ENCODE measurements at regions not wholly inside any gene's neighbourhood (a gene's known extent, or its start where the extent isn't known, plus 50 kb on each side); places are given as distances from the start of the nearest gene placed in this dataset.
"Not testable (repeated sequence)": the region's sequence is repeated elsewhere in the genome, so short reads cannot be mapped to it uniquely, and the experiment has no call there.

DNA sequence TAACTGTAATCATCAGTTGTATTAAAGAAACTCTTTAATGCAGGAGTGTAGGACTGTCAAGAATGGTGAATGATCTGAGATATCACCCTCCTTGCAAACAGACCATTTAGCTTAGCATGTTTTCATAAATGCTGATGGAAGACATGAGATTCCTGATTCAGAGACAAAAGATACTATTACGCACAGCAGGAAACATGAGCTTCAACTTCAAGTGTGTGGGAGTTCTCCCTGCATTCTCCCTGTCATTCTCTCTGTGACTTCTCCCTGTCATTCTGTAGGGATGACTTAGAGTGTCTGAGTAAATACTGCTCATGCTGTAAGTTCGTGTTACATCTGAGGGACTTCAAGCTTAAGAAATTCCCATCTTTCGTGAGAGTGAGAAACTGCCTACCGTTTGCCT is 866.0 kb upstream of the PRKX start:
- intact Hi-C loops (cut with DNase I), result no loop called here
- ATAC-seq (ENCODE audit: low FRiP score), result no peak
- no peaks in the 10 kb centered on the region for H3K9me3 ChIP-seq (ENCODE audit: control insufficient read depth, low read length)
- 62 to 71% methylated on average over 4 of the region's 4 CpGs for WGBS, 2 donors
- H3K27ac ChIP-seq (ENCODE audit: low read depth in 1 of 2, low read length in 2 of 2), result no peak overlapping the region
- no peak for DNase-seq
- no peaks in the 10 kb centered on the region for H3K4me1 ChIP-seq (ENCODE audit: control insufficient read depth in 1 of 2, insufficient read depth in 2 of 2, low read length in 2 of 2)
- no peaks in the 10 kb centered on the region for H3K36me3 ChIP-seq (ENCODE audit: control insufficient read depth in 1 of 2, insufficient read depth in 2 of 2, low read length in 1 of 2)
- H3K4me3 ChIP-seq (ENCODE audit: low read length in 2 of 2), result no peak overlapping the region
- no peaks in the 10 kb centered on the region for H3K27me3 ChIP-seq (ENCODE audit: control insufficient read depth in 1 of 2, insufficient read depth in 2 of 2, low read length in 1 of 2)

DNA sequence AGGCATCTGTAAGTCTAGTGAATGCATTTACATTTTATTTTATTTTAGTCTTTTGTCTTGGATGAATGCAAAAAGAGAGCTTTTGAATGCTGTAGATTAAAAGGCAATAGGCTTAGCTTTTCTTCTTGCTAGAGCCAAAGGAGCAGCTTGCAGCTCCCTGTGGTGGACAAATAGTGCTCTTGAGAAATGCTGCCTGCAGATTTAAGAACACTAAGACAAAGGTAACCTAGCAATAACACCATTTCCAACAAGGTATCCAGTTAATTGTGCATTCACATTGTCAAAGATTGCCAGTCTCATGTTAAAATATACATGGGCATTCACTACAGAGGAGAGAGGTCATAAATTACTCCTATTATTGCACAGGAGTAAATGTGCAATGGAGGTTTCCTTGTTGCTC is 859.2 kb upstream of the PRKX start:
- no peak overlapping the region for H3K4me3 ChIP-seq (ENCODE audit: low read length in 2 of 2)
- no peaks in the 10 kb centered on the region for H3K9me3 ChIP-seq (ENCODE audit: control insufficient read depth, low read length)
- intact Hi-C loops (cut with DNase I), result no loop called here
- H3K4me1 ChIP-seq (ENCODE audit: control insufficient read depth in 1 of 2, insufficient read depth in 2 of 2, low read length in 2 of 2), result no peaks in the 10 kb centered on the region
- no peaks in the 10 kb centered on the region for H3K36me3 ChIP-seq (ENCODE audit: control insufficient read depth in 1 of 2, insufficient read depth in 2 of 2, low read length in 1 of 2)
- ATAC-seq (ENCODE audit: low FRiP score) (no peak), DNase-seq (no peak)
- no peaks in the 10 kb centered on the region for H3K27me3 ChIP-seq (ENCODE audit: control insufficient read depth in 1 of 2, insufficient read depth in 2 of 2, low read length in 1 of 2)
- no peak overlapping the region for H3K27ac ChIP-seq (ENCODE audit: low read depth in 1 of 2, low read length in 2 of 2)

DNA sequence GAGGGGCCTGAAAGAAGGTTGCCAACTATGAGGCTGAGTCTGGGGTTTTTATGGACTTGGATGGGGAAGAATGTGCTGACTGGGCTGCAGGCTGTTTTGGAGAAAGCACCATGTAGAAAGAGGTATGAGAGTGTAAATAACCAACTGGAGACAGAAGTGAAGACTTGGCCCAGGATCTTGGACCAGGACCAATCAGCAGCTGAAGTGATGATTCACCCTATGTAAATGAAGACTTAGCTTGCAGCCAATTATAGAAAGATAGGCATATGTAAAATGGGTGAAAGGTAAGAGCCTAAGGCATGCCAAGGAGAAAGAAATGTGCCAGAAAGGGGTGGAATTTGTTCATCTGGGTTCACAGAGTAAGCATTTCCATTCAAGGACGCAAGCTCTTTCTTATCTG is 856.7 kb upstream of the PRKX start:
- WGBS, 2 donors, result 66 to 83% methylated on average over 1 of the region's 1 CpG

DNA sequence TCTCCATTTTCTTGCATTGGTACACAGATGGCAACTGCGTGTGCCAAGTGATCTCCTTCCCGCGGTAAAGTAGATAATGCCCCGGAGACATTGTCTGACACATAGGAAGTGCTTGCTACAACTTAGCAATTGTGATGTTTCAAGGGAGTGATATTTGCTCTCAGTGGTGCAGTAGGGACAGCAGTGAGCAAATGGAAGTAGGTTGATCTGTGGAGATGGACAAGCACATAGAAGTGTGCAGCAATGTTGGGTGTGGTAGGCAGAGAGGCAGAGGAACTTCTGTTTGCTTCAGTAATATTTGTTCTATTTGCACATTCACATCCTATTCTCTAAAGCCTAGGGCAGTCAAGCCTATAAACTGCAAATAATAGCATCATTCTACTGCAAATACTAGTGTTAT is 846.7 kb upstream of the PRKX start:
- no peak overlapping the region for H3K27ac ChIP-seq (ENCODE audit: low read depth in 1 of 2, low read length in 2 of 2)
- H3K4me3 ChIP-seq (ENCODE audit: low read length in 2 of 2), result no peak overlapping the region
- H3K36me3 ChIP-seq (ENCODE audit: control insufficient read depth in 1 of 2, insufficient read depth in 2 of 2, low read length in 1 of 2), result no peaks in the 10 kb centered on the region
- no peak for ATAC-seq (ENCODE audit: low FRiP score)
- intact Hi-C loops (cut with DNase I), result no loop called here
- WGBS, 2 donors, result 86 to 87% methylated on average over 4 of the region's 4 CpGs
- H3K9me3 ChIP-seq (ENCODE audit: control insufficient read depth, low read length), result no peaks in the 10 kb centered on the region
- no peaks in the 10 kb centered on the region for H3K27me3 ChIP-seq (ENCODE audit: control insufficient read depth in 1 of 2, insufficient read depth in 2 of 2, low read length in 1 of 2)
- no peaks in the 10 kb centered on the region for H3K4me1 ChIP-seq (ENCODE audit: control insufficient read depth in 1 of 2, insufficient read depth in 2 of 2, low read length in 2 of 2)
- DNase-seq, result no peak

More for the DNA sequence above, 856.7 kb upstream of the PRKX start:
- ATAC-seq (ENCODE audit: low FRiP score) (no peak), DNase-seq (no peak)
- H3K27ac ChIP-seq (ENCODE audit: low read depth in 1 of 2, low read length in 2 of 2), result no peak overlapping the region
- intact Hi-C loops (cut with DNase I), result no loop called here
- no peaks in the 10 kb centered on the region for H3K9me3 ChIP-seq (ENCODE audit: control insufficient read depth, low read length)
- no peaks in the 10 kb centered on the region for H3K36me3 ChIP-seq (ENCODE audit: control insufficient read depth in 1 of 2, insufficient read depth in 2 of 2, low read length in 1 of 2)
- no peak overlapping the region for H3K4me3 ChIP-seq (ENCODE audit: low read length in 2 of 2)
- no peaks in the 10 kb centered on the region for H3K4me1 ChIP-seq (ENCODE audit: control insufficient read depth in 1 of 2, insufficient read depth in 2 of 2, low read length in 2 of 2)
- no peaks in the 10 kb centered on the region for H3K27me3 ChIP-seq (ENCODE audit: control insufficient read depth in 1 of 2, insufficient read depth in 2 of 2, low read length in 1 of 2)

DNA sequence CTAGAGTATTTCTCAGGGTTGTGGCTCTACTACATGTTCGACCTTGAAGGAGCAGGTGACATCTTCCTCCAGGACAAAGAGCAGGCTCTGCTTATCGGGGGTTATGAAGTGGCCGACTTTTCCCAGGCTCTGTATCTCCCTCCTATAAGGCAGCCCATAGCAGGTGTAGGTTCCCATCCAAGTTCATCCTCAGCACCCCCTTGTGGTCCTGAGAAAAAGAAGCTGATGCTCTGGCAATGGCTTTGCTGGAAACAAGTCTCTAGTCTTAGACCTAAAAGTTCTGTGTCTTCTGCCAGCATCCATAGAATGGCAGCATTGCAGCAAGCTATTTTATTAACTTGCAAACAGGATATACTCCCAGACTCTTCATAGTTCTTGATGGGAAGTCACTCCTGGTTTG is 836.6 kb upstream of the PRKX start:
- no peak for DNase-seq

DNA sequence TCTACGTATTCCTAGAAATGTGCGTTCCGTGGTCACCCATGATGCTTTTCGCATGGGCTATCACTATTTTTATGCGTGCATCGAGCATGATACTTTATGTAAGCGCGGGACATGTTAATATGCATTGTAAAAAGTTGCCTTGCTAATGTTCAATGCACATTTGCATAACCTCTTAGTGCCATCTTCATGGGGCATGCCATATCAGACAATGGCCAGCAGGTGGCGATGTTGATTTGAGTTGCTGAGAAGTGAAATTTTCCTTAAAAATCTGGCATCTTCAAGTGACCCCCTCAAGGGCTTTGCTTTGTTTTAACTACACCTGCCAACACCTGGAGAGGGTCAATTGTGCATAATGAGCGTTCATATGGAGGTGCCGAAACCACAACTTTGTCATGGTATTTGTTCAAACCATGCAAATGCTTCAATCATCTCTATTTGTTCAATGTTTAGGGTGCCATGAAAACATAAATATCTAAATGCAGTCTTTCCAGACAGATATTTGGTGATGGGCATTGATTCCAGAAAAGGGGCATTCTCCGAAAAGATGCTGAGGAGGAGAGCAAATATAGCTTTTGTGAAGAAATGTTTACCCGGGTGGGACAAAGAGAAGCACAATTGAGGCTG is 833.9 kb upstream of the PRKX start:
- ATAC-seq (ENCODE audit: low FRiP score), result no peak
- H3K9me3 ChIP-seq (ENCODE audit: control insufficient read depth, low read length), result no peaks in the 10 kb centered on the region
- H3K27ac ChIP-seq (ENCODE audit: low read depth in 1 of 2, low read length in 2 of 2), result no peak overlapping the region
- DNase-seq, result peak; percentile 53 to 70
- no peaks in the 10 kb centered on the region for H3K36me3 ChIP-seq (ENCODE audit: control insufficient read depth in 1 of 2, insufficient read depth in 2 of 2, low read length in 1 of 2)
- no peak overlapping the region for H3K4me3 ChIP-seq (ENCODE audit: low read length in 2 of 2)
- H3K4me1 ChIP-seq (ENCODE audit: control insufficient read depth in 1 of 2, insufficient read depth in 2 of 2, low read length in 2 of 2), result no peaks in the 10 kb centered on the region
- no peaks in the 10 kb centered on the region for H3K27me3 ChIP-seq (ENCODE audit: control insufficient read depth in 1 of 2, insufficient read depth in 2 of 2, low read length in 1 of 2)
- intact Hi-C loops (cut with DNase I), result loop anchor here in 1 of 2 donors (2.0 to 5.0 kb wide), 2 partner anchors 565 to 590 kb away; no protein-coding TSS in a partner anchor
- WGBS, 2 donors, result 42 to 44% methylated on average over 13 of the region's 13 CpGs

More for the DNA sequence above, 836.6 kb upstream of the PRKX start:
- Histone ChIP-seq H3K27me3 (ENCODE audit: control insufficient read depth in 1 of 2, insufficient read depth in 2 of 2, low read length in 1 of 2) (no peaks in the 10 kb centered on the region), H3K27ac (ENCODE audit: low read depth in 1 of 2, low read length in 2 of 2) (no peak overlapping the region), H3K4me1 (ENCODE audit: control insufficient read depth in 1 of 2, insufficient read depth in 2 of 2, low read length in 2 of 2) (no peaks in the 10 kb centered on the region), H3K9me3 (ENCODE audit: control insufficient read depth, low read length) (no peaks in the 10 kb centered on the region), H3K36me3 (ENCODE audit: control insufficient read depth in 1 of 2, insufficient read depth in 2 of 2, low read length in 1 of 2) (no peaks in the 10 kb centered on the region), H3K4me3 (ENCODE audit: low read length in 2 of 2) (no peak overlapping the region)
- intact Hi-C loops (cut with DNase I), result loop anchor here in 1 of 2 donors (10.0 kb wide), 1 partner anchor 565 kb away; no protein-coding TSS in a partner anchor
- no peak for ATAC-seq (ENCODE audit: low FRiP score)
- 67 to 71% methylated on average over 3 of the region's 3 CpGs for WGBS, 2 donors

DNA sequence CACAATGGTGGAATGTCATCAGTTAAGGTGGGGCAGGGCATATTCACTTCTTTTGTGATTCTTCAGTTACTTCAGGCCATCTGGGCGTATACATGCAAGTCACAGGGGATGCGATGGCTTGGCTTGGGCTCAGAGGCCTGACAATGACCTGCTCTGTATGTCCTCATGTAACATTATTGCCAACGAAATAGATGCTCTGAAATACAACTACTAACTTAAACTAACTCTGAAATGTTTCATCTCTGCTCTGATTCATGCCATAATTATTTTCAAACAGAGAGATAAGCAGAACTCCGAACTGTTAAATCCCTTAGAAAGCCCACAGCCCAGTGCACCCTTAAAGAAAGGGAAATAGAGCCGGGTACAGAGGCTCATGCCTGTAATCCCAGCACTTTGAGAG is 832.7 kb upstream of the PRKX start:
- H3K4me3 ChIP-seq (ENCODE audit: low read length in 2 of 2); H3K27me3 ChIP-seq (ENCODE audit: control insufficient read depth in 1 of 2, insufficient read depth in 2 of 2, low read length in 1 of 2); DNase-seq; H3K9me3 ChIP-seq (ENCODE audit: control insufficient read depth, low read length); H3K4me1 ChIP-seq (ENCODE audit: control insufficient read depth in 1 of 2, insufficient read depth in 2 of 2, low read length in 2 of 2); H3K27ac ChIP-seq (ENCODE audit: low read depth in 1 of 2, low read length in 2 of 2); H3K36me3 ChIP-seq (ENCODE audit: control insufficient read depth in 1 of 2, insufficient read depth in 2 of 2, low read length in 1 of 2); ATAC-seq (ENCODE audit: low FRiP score): not testable (repeated sequence)
- 70 to 72% methylated on average over 5 of the region's 5 CpGs for WGBS, 2 donors
- intact Hi-C loops (cut with DNase I), result loop anchor here in 1 of 2 donors (2.0 to 5.0 kb wide), 2 partner anchors 567 to 589 kb away; no protein-coding TSS in a partner anchor

DNA sequence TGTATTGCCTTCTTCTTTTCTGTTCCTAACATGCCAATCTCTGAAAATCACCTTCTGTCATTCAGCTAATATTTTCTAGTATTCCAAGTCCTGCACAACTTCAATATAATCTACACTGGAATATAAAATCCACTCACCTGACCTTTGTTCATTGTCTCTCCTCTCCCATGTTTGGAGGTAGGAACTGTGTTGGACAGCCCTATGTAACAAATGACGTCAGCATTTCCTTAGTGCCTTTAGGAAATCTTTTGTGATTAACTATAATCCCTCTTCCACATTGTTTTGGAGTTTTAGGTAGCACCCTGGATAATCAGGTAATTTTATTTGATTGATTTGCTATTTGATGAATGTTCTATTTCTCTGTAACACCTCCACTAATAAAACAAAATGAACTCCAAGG is 814.8 kb upstream of the PRKX start:
- 74 to 89% methylated on average over 1 of the region's 1 CpG for WGBS, 2 donors
- H3K9me3 ChIP-seq (ENCODE audit: control insufficient read depth, low read length), result no peaks in the 10 kb centered on the region
- intact Hi-C loops (cut with DNase I), result no loop called here

DNA sequence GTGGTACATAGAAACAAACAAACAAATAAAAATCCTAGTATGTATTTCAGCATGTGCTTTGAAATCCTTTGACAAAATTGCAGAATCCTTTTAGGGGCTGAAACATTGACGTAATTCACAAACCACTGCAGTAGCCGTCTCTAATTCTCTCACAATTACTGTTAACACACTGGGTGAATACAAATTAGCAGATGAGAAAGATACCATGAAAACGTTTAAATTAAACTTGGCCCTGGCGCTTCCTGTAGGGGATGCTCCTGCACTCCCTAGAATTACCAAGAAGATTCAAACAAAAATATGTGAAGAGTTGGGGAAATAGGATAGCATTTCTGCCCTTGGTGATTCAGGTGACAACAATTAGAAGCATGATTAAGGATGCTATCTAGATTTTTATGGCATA is 772.5 kb upstream of the PRKX start:
- H3K27ac ChIP-seq (ENCODE audit: low read depth in 1 of 2, low read length in 2 of 2), result no peak overlapping the region
- no peak for ATAC-seq (ENCODE audit: low FRiP score)
- no peaks in the 10 kb centered on the region for H3K36me3 ChIP-seq (ENCODE audit: control insufficient read depth in 1 of 2, insufficient read depth in 2 of 2, low read length in 1 of 2)
- DNase-seq, result no peak
- no peaks in the 10 kb centered on the region for H3K4me1 ChIP-seq (ENCODE audit: control insufficient read depth in 1 of 2, insufficient read depth in 2 of 2, low read length in 2 of 2)
- no peaks in the 10 kb centered on the region for H3K27me3 ChIP-seq (ENCODE audit: control insufficient read depth in 1 of 2, insufficient read depth in 2 of 2, low read length in 1 of 2)
- H3K9me3 ChIP-seq (ENCODE audit: control insufficient read depth, low read length), result no peaks in the 10 kb centered on the region
- H3K4me3 ChIP-seq (ENCODE audit: low read length in 2 of 2), result no peak overlapping the region
- 45 to 49% methylated on average over 4 of the region's 4 CpGs for WGBS, 2 donors
- intact Hi-C loops (cut with DNase I), result no loop called here

More for the DNA sequence above, 814.8 kb upstream of the PRKX start:
- no peak for ATAC-seq (ENCODE audit: low FRiP score)
- Histone ChIP-seq H3K4me3 (ENCODE audit: low read length in 2 of 2) (no peak overlapping the region), H3K27me3 (ENCODE audit: control insufficient read depth in 1 of 2, insufficient read depth in 2 of 2, low read length in 1 of 2) (no peaks in the 10 kb centered on the region), H3K4me1 (ENCODE audit: control insufficient read depth in 1 of 2, insufficient read depth in 2 of 2, low read length in 2 of 2) (no peaks in the 10 kb centered on the region), H3K36me3 (ENCODE audit: control insufficient read depth in 1 of 2, insufficient read depth in 2 of 2, low read length in 1 of 2) (no peaks in the 10 kb centered on the region), H3K27ac (ENCODE audit: low read depth in 1 of 2, low read length in 2 of 2) (no peak overlapping the region)
- no peak for DNase-seq
